Liver (tissue), 3 donors: ENCODE measurements at regions not wholly inside any gene's neighbourhood (a gene's known extent, or its start where the extent isn't known, plus 50 kb on each side); places are given as distances from the start of the nearest gene placed in this dataset.

ENCODE experiments used
- CTCF ChIP-seq: fragments of 150-350 bp; IDR thresholded peaks from 2 replicates; pipeline ENCODE4 v1.5.1; 2017; ENCODE audit warnings: improper control_type of control experiment, low read depth, low read length; ENCODE audit not compliant: missing input control
- EGR1 ChIP-seq, 2 donors: IDR thresholded peaks; 2 replicates each; pipeline ENCODE4 v1.6.1; 2016 to 2018; ENCODE audit warnings: antibody characterized with exemption in 2 of 2, low read depth in 2 of 2
- FOXA1 ChIP-seq: IDR thresholded peaks from 2 replicates; pipeline ENCODE4 v1.6.1; 2016; ENCODE audit warnings: antibody characterized with exemption
- GABPA ChIP-seq, 2 donors: IDR thresholded peaks in 1 of 2; conservative IDR thresholded peaks in 1 of 2; 2 replicates each; pipeline ENCODE4 v1.6.1; 2016; ENCODE audit warnings: antibody characterized with exemption in 2 of 2, mild to moderate bottlenecking in 1 of 2, moderate library complexity in 1 of 2
- HNF4G ChIP-seq: IDR thresholded peaks from 2 replicates; pipeline ENCODE4 v1.6.1; 2016; ENCODE audit warnings: antibody characterized with exemption
- JUND ChIP-seq, 2 donors: IDR thresholded peaks; 2 replicates each; pipeline ENCODE4 v1.6.1; 2016; ENCODE audit warnings: antibody characterized with exemption in 2 of 2
- RAD21 ChIP-seq, 2 donors: IDR thresholded peaks; 2 replicates each; pipeline ENCODE4 v1.6.1; 2016; ENCODE audit warnings: antibody characterized with exemption in 2 of 2, mild to moderate bottlenecking in 2 of 2
- RXRA ChIP-seq, 2 donors: IDR thresholded peaks; 2 replicates each; pipeline ENCODE4 v1.6.1; 2017 to 2018; ENCODE audit warnings: antibody characterized with exemption in 2 of 2, mild to moderate bottlenecking in 1 of 2
- SP1 ChIP-seq: IDR thresholded peaks from 2 replicates; pipeline ENCODE4 v1.6.1; 2018; ENCODE audit warnings: antibody characterized with exemption, mild to moderate bottlenecking
- TAF1 ChIP-seq: conservative IDR thresholded peaks from 2 replicates; pipeline ENCODE4 v1.6.1; 2016; ENCODE audit warnings: antibody characterized with exemption, mild to moderate bottlenecking
- YY1 ChIP-seq: IDR thresholded peaks from 2 replicates; pipeline ENCODE4 v1.6.1; 2016; ENCODE audit warnings: antibody characterized with exemption, mild to moderate bottlenecking
- TF ChIP-seq, protein P1 (sequence below): IDR thresholded peaks from 2 replicates; pipeline ENCODE4 v1.6.1; 2016; ENCODE audit warnings: antibody characterized with exemption, mild to moderate bottlenecking
- TF ChIP-seq, protein P2 (sequence below): IDR thresholded peaks from 2 replicates; pipeline ENCODE4 v1.6.1; 2016; ENCODE audit warnings: antibody characterized with exemption
- TF ChIP-seq, protein P3 (sequence below): IDR thresholded peaks from 2 replicates; pipeline ENCODE4 v1.6.1; 2016; ENCODE audit warnings: antibody characterized with exemption
- donor health status: healthy.
- donor health status: healthy.

DNA sequence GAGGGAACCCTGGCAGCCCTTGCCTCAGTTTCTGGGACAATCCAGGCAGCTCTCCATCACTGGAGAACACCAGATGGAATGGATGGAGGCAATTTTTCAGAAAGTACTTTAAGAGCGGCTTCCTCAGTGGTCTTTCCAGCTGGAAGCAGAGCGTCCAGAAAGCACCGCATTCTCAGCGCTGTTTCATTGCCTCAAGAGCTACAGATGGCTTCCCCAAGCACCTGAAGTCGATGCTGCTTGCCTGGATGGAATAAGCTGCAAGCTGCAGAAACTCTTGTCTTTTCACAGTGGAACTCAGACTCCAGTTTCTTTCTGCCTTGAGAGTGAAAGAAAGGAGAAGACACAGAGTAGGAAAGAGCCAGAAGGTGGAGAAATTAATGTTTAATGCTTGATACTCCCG, 766.9 kb downstream of the TDRD15 start:
- TF ChIP-seq, protein P1, sequence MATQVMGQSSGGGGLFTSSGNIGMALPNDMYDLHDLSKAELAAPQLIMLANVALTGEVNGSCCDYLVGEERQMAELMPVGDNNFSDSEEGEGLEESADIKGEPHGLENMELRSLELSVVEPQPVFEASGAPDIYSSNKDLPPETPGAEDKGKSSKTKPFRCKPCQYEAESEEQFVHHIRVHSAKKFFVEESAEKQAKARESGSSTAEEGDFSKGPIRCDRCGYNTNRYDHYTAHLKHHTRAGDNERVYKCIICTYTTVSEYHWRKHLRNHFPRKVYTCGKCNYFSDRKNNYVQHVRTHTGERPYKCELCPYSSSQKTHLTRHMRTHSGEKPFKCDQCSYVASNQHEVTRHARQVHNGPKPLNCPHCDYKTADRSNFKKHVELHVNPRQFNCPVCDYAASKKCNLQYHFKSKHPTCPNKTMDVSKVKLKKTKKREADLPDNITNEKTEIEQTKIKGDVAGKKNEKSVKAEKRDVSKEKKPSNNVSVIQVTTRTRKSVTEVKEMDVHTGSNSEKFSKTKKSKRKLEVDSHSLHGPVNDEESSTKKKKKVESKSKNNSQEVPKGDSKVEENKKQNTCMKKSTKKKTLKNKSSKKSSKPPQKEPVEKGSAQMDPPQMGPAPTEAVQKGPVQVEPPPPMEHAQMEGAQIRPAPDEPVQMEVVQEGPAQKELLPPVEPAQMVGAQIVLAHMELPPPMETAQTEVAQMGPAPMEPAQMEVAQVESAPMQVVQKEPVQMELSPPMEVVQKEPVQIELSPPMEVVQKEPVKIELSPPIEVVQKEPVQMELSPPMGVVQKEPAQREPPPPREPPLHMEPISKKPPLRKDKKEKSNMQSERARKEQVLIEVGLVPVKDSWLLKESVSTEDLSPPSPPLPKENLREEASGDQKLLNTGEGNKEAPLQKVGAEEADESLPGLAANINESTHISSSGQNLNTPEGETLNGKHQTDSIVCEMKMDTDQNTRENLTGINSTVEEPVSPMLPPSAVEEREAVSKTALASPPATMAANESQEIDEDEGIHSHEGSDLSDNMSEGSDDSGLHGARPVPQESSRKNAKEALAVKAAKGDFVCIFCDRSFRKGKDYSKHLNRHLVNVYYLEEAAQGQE: no peak
- TF ChIP-seq FOXA1 (no peak), CTCF (no peak), TAF1 (no peak), YY1 (no peak), RAD21 (IDR thresholded peaks at IDR 0.05) (no peak), EGR1 (IDR thresholded peaks at IDR 0.05; ENCODE audit: low read depth in 2 of 2) (no peak), JUND (IDR thresholded peaks at IDR 0.05) (no peak), SP1 (no peak), HNF4G (no peak), GABPA (IDR thresholded peaks at IDR 0.05 in 1 of 2, conservative IDR thresholded peaks at IDR 0.05 in 1 of 2) (no peak), RXRA (IDR thresholded peaks at IDR 0.05) (no peak)
- TF ChIP-seq, protein P2, sequence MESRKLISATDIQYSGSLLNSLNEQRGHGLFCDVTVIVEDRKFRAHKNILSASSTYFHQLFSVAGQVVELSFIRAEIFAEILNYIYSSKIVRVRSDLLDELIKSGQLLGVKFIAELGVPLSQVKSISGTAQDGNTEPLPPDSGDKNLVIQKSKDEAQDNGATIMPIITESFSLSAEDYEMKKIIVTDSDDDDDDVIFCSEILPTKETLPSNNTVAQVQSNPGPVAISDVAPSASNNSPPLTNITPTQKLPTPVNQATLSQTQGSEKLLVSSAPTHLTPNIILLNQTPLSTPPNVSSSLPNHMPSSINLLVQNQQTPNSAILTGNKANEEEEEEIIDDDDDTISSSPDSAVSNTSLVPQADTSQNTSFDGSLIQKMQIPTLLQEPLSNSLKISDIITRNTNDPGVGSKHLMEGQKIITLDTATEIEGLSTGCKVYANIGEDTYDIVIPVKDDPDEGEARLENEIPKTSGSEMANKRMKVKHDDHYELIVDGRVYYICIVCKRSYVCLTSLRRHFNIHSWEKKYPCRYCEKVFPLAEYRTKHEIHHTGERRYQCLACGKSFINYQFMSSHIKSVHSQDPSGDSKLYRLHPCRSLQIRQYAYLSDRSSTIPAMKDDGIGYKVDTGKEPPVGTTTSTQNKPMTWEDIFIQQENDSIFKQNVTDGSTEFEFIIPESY: no peak
- TF ChIP-seq, protein P3, sequence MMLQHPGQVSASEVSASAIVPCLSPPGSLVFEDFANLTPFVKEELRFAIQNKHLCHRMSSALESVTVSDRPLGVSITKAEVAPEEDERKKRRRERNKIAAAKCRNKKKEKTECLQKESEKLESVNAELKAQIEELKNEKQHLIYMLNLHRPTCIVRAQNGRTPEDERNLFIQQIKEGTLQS: no peak
